ENCODE measurements at regions not wholly inside any gene's neighbourhood (a gene's known extent, or its start where the extent isn't known, plus 50 kb on each side); places are given as distances from the start of the nearest gene placed in this dataset.

DNA sequence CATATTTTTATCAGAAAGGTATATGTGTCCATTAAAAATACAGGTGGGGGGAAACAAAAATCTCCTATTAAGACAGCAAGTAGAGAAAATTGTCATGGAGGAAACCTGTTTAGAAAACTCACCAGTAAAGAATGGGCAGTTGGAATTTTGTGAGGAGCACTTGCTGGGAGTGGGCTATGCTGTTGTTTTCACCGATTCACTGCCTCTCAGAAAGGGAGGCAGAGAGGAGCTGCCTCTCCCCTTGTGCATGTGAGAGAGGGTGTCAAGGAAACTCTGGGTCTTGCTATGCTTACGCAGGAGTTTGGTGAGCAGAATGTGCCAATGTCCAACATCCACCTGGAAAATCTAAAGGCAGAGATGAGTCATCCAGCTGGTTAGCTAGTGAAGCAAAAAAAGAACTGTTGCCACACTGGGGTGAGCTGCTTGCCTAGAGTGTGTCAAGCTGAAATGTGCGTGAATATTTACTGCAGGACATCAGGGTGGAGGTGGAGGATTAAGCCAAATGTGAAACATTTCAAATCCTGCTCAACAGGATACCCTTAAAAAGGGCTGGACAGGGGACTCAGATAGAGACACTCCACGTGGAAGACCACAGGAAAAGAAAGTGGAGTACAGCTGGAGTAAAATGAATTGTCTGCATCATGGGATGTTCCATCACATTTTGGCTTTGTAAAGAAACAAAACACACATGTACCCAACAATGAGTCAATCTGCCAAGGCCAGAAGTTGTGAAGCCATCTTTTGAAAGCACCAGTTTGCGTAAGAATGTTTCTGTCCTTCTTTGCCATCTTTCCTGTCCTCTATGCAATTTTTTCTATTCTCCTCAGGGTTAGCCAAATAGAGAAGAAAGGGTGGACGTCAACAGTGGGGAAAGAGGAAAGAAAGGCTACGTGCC, 449.7 kb upstream of the MPDZ start:
- intact Hi-C loops (cut with micrococcal nuclease), result no loop called here
- POLR2A ChIA-PET, result no interaction called here
- H3K36me3 Mint-ChIP-seq (ENCODE audit: low read depth), result no peaks in the 10 kb centered on the region
- H3K9me3 Mint-ChIP-seq, result peaks cover 6% of the 10 kb centered on the region
- no peaks in the 10 kb centered on the region for H3K4me1 Mint-ChIP-seq
- no peaks in the 10 kb centered on the region for H3K27me3 Mint-ChIP-seq
- TF ChIP-seq, protein P1, sequence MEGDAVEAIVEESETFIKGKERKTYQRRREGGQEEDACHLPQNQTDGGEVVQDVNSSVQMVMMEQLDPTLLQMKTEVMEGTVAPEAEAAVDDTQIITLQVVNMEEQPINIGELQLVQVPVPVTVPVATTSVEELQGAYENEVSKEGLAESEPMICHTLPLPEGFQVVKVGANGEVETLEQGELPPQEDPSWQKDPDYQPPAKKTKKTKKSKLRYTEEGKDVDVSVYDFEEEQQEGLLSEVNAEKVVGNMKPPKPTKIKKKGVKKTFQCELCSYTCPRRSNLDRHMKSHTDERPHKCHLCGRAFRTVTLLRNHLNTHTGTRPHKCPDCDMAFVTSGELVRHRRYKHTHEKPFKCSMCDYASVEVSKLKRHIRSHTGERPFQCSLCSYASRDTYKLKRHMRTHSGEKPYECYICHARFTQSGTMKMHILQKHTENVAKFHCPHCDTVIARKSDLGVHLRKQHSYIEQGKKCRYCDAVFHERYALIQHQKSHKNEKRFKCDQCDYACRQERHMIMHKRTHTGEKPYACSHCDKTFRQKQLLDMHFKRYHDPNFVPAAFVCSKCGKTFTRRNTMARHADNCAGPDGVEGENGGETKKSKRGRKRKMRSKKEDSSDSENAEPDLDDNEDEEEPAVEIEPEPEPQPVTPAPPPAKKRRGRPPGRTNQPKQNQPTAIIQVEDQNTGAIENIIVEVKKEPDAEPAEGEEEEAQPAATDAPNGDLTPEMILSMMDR (IDR thresholded peaks at IDR 0.05), result no peak
- H3K27ac Mint-ChIP-seq, result no peak overlapping the region
- H3K4me3 Mint-ChIP-seq, result no peak overlapping the region
- ATAC-seq (ENCODE audit: low read depth) (no peak), DNase-seq (no peak)
- CTCF ChIA-PET, result no interaction called here

DNA sequence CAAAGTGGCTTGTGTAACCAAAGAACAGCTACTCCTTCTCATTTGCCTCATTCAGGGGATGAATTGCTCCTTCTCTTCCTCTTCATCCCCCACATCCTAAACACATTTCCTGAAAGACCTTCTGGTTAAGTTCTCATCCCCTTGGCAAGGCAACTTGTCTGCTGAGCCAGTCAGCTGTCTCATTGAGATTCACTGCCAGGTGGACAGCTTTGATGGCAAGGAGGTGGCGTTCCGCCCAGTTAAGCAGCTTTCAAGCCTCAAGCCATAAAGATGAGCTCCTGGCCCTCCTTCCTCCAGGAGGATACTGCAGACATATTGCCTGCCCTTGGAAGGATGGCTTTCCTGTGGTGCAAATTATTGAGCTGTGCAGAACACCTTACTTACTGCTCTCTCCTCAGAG, 448.6 kb upstream of the MPDZ start:
- Mint-ChIP-seq H3K4me1 (no peaks in the 10 kb centered on the region), H3K9me3 (peaks cover 6% of the 10 kb centered on the region), H3K36me3 (ENCODE audit: low read depth) (no peaks in the 10 kb centered on the region), H3K27ac (no peak overlapping the region), H3K4me3 (no peak overlapping the region), H3K27me3 (no peaks in the 10 kb centered on the region)
- TF ChIP-seq, protein P1 (IDR thresholded peaks at IDR 0.05), result no peak
- intact Hi-C loops (cut with micrococcal nuclease), result no loop called here
- DNase-seq, result no peak
- CTCF ChIA-PET, result no interaction called here
- ATAC-seq (ENCODE audit: low read depth), result no peak
- POLR2A ChIA-PET, result no interaction called here

DNA sequence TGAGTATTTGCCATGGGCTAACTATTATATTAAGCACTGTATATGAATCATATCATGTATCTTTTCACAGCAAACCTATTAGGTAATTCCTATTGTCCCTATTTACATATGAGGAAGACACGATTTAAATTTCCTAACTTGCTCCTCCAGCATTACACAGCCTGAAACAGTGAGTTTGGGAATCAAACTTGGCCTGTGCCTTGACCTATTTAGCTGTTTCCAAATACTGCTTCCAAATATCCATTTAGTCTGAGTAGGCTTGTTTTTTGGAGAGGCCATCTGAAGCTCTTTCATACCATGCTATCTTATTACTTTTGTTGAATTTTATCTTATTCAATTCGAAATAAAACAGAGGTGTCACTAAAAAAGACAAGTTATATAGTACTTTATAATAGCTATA, 447.3 kb upstream of the MPDZ start:
- Mint-ChIP-seq H3K4me3 (no peak overlapping the region), H3K27ac (no peak overlapping the region), H3K4me1 (no peaks in the 10 kb centered on the region), H3K9me3 (peaks cover 6% of the 10 kb centered on the region), H3K27me3 (no peaks in the 10 kb centered on the region), H3K36me3 (ENCODE audit: low read depth) (no peaks in the 10 kb centered on the region)
- CTCF ChIA-PET, result no interaction called here
- ATAC-seq (ENCODE audit: low read depth), result no peak
- intact Hi-C loops (cut with micrococcal nuclease), result no loop called here
- no peak for DNase-seq
- TF ChIP-seq, protein P1 (IDR thresholded peaks at IDR 0.05), result no peak
- POLR2A ChIA-PET, result no interaction called here

DNA sequence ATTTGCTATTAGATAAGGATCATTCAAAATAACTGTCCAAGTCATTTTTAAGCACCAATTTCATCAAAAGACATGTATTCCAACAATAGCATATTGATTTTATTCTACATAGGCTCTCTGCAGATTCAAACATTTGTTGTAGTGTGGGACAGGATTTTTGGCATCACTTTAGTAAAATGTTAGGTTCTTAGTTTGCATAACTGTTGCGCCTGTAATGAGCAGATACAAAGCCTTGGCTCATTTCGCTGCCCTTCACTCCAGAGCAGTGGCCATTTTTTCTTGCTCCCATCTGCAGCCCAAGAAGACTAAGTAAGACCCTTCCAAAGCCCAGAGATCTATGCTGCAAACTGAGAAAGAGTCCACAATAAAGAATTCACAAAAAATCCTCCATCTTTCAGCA, 446.0 kb upstream of the MPDZ start:
- ChIA-PET CTCF (no interaction called here), POLR2A (no interaction called here)
- H3K27me3 Mint-ChIP-seq, result no peaks in the 10 kb centered on the region
- no peak overlapping the region for H3K4me3 Mint-ChIP-seq
- no peak overlapping the region for H3K27ac Mint-ChIP-seq
- no peaks in the 10 kb centered on the region for H3K4me1 Mint-ChIP-seq
- TF ChIP-seq, protein P1 (IDR thresholded peaks at IDR 0.05), result no peak
- no peaks in the 10 kb centered on the region for H3K36me3 Mint-ChIP-seq (ENCODE audit: low read depth)
- DNase-seq (no peak), ATAC-seq (ENCODE audit: low read depth) (no peak)
- intact Hi-C loops (cut with micrococcal nuclease), result no loop called here
- H3K9me3 Mint-ChIP-seq, result peaks cover 6% of the 10 kb centered on the region

DNA sequence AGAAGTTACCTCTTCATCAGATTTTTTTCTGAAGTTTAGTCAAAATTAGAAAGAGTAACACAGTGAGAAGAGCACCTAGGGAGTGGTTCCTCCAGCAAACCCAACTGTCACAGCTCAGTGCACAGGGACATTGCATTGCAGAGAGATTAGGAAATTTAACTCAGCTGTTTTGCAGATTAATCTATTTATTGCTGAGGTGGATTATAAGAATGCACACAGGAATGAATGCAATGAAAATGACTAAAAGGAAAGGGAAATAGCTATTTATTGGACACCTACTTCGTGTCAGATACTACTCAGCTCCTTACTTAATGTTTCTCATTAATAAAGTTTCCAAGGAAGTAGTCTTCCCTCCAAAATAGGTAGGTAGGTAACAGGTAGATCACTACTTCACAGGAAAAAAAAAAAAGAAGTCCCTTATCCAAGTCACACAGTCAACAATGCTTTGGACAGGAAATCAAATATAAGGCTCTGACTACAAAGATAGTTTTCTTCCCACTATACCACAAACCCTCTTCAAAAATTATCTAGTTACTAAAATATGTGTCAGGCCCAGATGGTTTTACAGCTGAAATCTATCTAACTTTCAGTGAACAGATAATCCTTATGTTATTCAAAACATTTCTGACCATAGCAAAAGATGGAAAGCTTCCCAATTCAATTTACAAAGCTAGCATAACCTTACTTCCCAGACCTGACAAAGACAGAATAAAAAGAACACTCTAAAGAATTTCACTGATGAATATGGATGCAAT, 442.2 kb upstream of the MPDZ start:
- ATAC-seq (ENCODE audit: low read depth) (no peak), DNase-seq (no peak)
- no peaks in the 10 kb centered on the region for H3K27me3 Mint-ChIP-seq
- H3K4me1 Mint-ChIP-seq, result no peaks in the 10 kb centered on the region
- no peak overlapping the region for H3K4me3 Mint-ChIP-seq
- TF ChIP-seq, protein P1 (IDR thresholded peaks at IDR 0.05), result no peak
- ChIA-PET POLR2A (no interaction called here), CTCF (no interaction called here)
- H3K27ac Mint-ChIP-seq, result no peak overlapping the region
- peaks cover 6% of the 10 kb centered on the region for H3K9me3 Mint-ChIP-seq
- intact Hi-C loops (cut with micrococcal nuclease), result no loop called here
- no peaks in the 10 kb centered on the region for H3K36me3 Mint-ChIP-seq (ENCODE audit: low read depth)
